Aorta (tissue), 5 donors: ENCODE measurements at regions not wholly inside any gene's neighbourhood (a gene's known extent, or its start where the extent isn't known, plus 50 kb on each side); places are given as distances from the start of the nearest gene placed in this dataset.

Experiments used
- ATAC-seq: fragments of 200-7000 bp; cut with Tn5 transposase; one replicate; pipeline ENCODE4 v1.9.1; 2022; ENCODE audit warnings: moderate library complexity; ENCODE audit not compliant: low FRiP score
- DNase-seq, 2 donors: peaks; one replicate each; pipeline ENCODE4 v3.0.0-alpha.2; 2020
- H3K27ac ChIP-seq, 2 donors: one replicate each; pipeline ENCODE4 v1.5.1; 2013; ENCODE audit warnings: low read length in 2 of 2, mild to moderate bottlenecking in 2 of 2, moderate library complexity in 2 of 2, control low read depth in 1 of 2, inconsistent platforms in 1 of 2, low read depth in 1 of 2
- H3K27me3 ChIP-seq, 2 donors: one replicate each; pipeline ENCODE4 v1.6.1; 2013; ENCODE audit warnings: control low read depth in 1 of 2, low read length in 1 of 2, mild to moderate bottlenecking in 1 of 2, moderate library complexity in 1 of 2; ENCODE audit not compliant: insufficient read depth in 2 of 2, control insufficient read depth in 1 of 2
- H3K36me3 ChIP-seq, 2 donors: one replicate each; pipeline ENCODE4 v1.6.1; 2013; ENCODE audit warnings: control low read depth in 1 of 2, low read length in 1 of 2, mild to moderate bottlenecking in 1 of 2; ENCODE audit not compliant: insufficient read depth in 2 of 2, control insufficient read depth in 1 of 2
- H3K4me1 ChIP-seq, 2 donors: one replicate each; pipeline ENCODE4 v1.6.1; 2013; ENCODE audit warnings: low read length in 2 of 2, control low read depth in 1 of 2, mild to moderate bottlenecking in 1 of 2, moderate library complexity in 1 of 2; ENCODE audit not compliant: insufficient read depth in 2 of 2, control insufficient read depth in 1 of 2
- H3K4me3 ChIP-seq, 2 donors: one replicate each; pipeline ENCODE4 v1.5.1; 2013; ENCODE audit warnings: low read length in 2 of 2, control low read depth in 1 of 2, mild to moderate bottlenecking in 1 of 2
- H3K9me3 ChIP-seq: one replicate; pipeline ENCODE4 v1.6.1; 2013; ENCODE audit warnings: mild to moderate bottlenecking, low read length; ENCODE audit not compliant: control insufficient read depth
- WGBS, 2 donors: extraction: QIAGEN DNeasy Blood & Tissue Kit; methylation state at CpG; one replicate each; pipeline ENCODE4 v1.1.7; 2013; 5-methylcytosine and 5-hydroxymethylcytosine counted together
- intact Hi-C, 2 donors: fragments of 100-400 bp; cut with DNase I; formaldehyde crosslinking; loops; one replicate each; pipeline versions ENCODE4 v1.14.2 to v1.15.0; 2022
- donor health status: healthy with polysubstance abuse.
- donor health status: Bipolar disorder and iron deficiency.
- donor health status: DM: no; HTN: no; CAD: no.
- donor health status: DM: no; HTN: no; CAD: no.
- donor health status: DM: yes; HTN: yes; CAD: no.

GRCh38 chr15:91526424-91526823 lies 327.1 kb upstream of the SLCO3A1 start:
- H3K4me3 ChIP-seq, result no peak overlapping the region
- DNase-seq, result no peak
- H3K36me3 ChIP-seq, result no peaks in the 10 kb centered on the region
- no peak for ATAC-seq
- H3K27me3 ChIP-seq, result peaks cover 0 to 4% of the 10 kb centered on the region in 2 donors
- WGBS, 2 donors, result 82 to 87% methylated on average over 2 of the region's 2 CpGs
- H3K9me3 ChIP-seq, result no peaks in the 10 kb centered on the region
- intact Hi-C loops, result no loop called here
- H3K4me1 ChIP-seq, result no peaks in the 10 kb centered on the region
- H3K27ac ChIP-seq, result no peak overlapping the region

GRCh38 chr15:91528801-91529200 lies 324.7 kb upstream of the SLCO3A1 start:
- Histone ChIP-seq H3K4me3 (no peak overlapping the region), H3K4me1 (no peaks in the 10 kb centered on the region), H3K36me3 (no peaks in the 10 kb centered on the region), H3K9me3 (no peaks in the 10 kb centered on the region), H3K27ac (no peak overlapping the region), H3K27me3 (peaks cover 0 to 4% of the 10 kb centered on the region in 2 donors)
- 43% methylated on average over 5 of the region's 5 CpGs for WGBS, 2 donors
- DNase-seq (no peak), ATAC-seq (no peak)
- intact Hi-C loops, result no loop called here

GRCh38 chr15:91529534-91529933 lies 324.0 kb upstream of the SLCO3A1 start:
- no peak for DNase-seq
- 92 to 94% methylated on average over 5 of the region's 5 CpGs for WGBS, 2 donors
- Histone ChIP-seq H3K27ac (no peak overlapping the region), H3K9me3 (no peaks in the 10 kb centered on the region), H3K4me3 (no peak overlapping the region), H3K27me3 (peaks cover 0 to 4% of the 10 kb centered on the region in 2 donors), H3K4me1 (no peaks in the 10 kb centered on the region), H3K36me3 (no peaks in the 10 kb centered on the region)
- intact Hi-C loops, result no loop called here
- no peak for ATAC-seq

DNA sequence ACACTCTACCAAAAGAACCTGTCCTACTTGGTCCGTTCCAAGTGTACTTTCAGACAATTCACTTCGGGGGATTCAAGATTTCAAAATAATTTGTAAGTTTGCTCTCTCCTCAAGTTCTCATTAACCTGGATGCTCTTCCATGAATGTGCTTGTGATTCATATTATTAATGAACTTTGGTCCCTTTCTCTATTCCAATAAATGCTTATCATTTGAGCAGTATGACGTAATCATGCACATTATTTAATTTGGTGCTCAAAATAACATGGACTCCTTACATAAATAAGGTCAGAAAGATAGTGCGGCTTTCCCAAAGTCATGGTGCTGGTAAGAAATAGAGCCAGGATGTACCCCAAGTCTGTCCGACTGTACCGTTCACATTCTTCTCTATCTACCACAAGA lies 323.2 kb upstream of the SLCO3A1 start:
- H3K27me3 ChIP-seq, result peaks cover 0 to 4% of the 10 kb centered on the region in 2 donors
- no peaks in the 10 kb centered on the region for H3K4me1 ChIP-seq
- H3K27ac ChIP-seq, result no peak overlapping the region
- intact Hi-C loops, result no loop called here
- no peak for ATAC-seq
- no peaks in the 10 kb centered on the region for H3K36me3 ChIP-seq
- no peak for DNase-seq
- no peak overlapping the region for H3K4me3 ChIP-seq
- no peaks in the 10 kb centered on the region for H3K9me3 ChIP-seq
- 81 to 90% methylated on average over 6 of the region's 6 CpGs for WGBS, 2 donors

DNA sequence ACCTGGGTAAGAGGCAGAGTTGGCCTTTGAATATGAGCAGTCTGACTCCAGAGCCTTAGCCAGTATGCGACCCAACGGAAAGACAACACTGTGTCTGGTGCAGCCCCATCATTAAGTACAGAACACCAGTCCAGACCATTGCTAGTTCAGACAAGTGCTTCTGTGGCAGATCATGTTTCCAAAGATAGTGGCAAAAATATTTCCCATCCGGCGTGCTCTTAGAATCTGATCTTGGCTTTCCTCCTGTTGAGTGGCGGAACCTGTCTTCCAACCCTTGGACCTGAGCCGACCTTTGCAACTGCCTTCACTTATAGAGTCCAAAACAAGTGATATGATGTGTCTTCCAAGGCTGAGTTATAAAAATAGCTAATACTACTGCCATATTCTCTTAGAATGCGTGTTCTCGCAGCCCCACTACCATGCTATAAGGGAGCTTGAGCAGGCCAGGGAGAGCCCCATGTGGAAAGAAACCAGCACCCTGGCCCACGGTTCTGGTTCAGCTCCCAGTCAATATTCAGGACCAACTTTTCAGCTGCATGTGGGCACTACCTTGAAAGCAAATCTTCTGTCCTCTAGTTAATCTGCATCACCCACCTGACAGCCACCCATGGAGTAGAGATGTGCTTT lies 322.4 kb upstream of the SLCO3A1 start:
- Histone ChIP-seq H3K4me1 (no peaks in the 10 kb centered on the region), H3K9me3 (no peaks in the 10 kb centered on the region), H3K27ac (no peak overlapping the region), H3K36me3 (no peaks in the 10 kb centered on the region), H3K4me3 (no peak overlapping the region), H3K27me3 (peaks cover 0 to 3% of the 10 kb centered on the region in 2 donors)
- 92% methylated on average over 9 of the region's 9 CpGs for WGBS, 2 donors
- intact Hi-C loops, result no loop called here
- DNase-seq (no peak), ATAC-seq (no peak)

DNA sequence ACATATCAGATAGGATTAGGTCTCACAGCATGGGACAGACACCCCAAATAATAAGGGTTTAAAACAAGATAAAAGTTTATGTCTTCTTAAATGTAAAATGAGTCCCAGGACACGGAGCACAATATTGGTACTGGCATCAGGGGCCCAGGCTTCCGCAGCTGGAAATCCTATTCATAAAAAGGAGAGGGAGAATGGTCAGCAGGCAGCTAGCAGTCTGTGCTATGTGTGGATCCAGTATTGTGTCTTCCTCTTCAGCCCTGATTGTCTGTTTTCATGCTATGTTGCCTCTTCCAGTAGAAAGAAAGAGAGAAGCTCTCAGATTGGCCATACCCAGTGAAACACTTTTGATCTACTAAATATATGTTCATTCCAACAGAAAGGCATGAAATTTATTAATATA lies 319.3 kb upstream of the SLCO3A1 start:
- intact Hi-C loops, result no loop called here
- Histone ChIP-seq H3K4me1 (no peaks in the 10 kb centered on the region), H3K4me3 (no peak overlapping the region), H3K36me3 (no peaks in the 10 kb centered on the region), H3K9me3 (no peaks in the 10 kb centered on the region), H3K27me3 (peaks cover 0 to 3% of the 10 kb centered on the region in 2 donors), H3K27ac (no peak overlapping the region)
- ATAC-seq (no peak), DNase-seq (no peak)
- WGBS, 2 donors, result 88 to 89% methylated on average over 2 of the region's 2 CpGs

- WGBS, 2 donors, result 87 to 92% methylated on average over 2 of the region's 2 CpGs
- Histone ChIP-seq H3K27ac (no peak overlapping the region), H3K9me3 (no peaks in the 10 kb centered on the region), H3K27me3 (peaks cover 0 to 3% of the 10 kb centered on the region in 2 donors), H3K36me3 (no peaks in the 10 kb centered on the region), H3K4me3 (no peak overlapping the region), H3K4me1 (no peaks in the 10 kb centered on the region)
- intact Hi-C loops, result no loop called here
- DNase-seq (no peak), ATAC-seq (no peak)
Observed at GRCh38 chr15:91534976-91535375, 318.5 kb upstream of the SLCO3A1 start.

DNA sequence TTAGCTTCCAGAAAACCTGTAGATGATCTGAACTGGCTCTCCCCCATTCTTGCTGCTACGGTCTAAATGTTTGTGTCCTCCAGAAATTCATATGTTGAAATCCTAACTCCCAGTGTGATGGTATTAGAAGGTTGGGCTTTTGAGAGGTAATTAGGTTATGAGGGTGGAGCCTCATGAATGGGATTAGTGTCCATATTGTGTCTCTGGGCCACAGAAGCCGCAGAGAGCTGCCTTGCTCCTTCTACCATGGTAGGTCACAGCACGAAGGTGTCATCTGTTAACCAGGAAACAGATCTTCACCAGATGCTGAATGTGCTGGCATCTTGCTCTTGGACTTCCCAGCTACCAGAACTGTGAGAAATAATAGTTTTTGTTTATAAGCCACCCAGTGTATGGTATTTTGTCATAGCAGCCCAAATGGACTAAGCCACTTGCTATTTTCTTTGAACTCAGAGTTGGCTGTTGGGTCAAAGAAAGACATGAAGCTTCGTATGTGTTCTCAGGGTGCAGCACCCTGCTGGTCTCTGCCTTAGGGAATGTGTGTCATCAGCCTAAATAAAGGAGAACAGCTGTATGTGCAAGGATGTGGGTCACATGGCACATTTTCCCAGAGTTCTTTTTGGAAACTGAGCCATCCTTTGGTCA lies 317.5 kb upstream of the SLCO3A1 start:
- ATAC-seq (no peak), DNase-seq (no peak)
- 89 to 90% methylated on average over 4 of the region's 4 CpGs for WGBS, 2 donors
- H3K36me3 ChIP-seq, result no peaks in the 10 kb centered on the region
- H3K9me3 ChIP-seq, result no peaks in the 10 kb centered on the region
- no peaks in the 10 kb centered on the region for H3K4me1 ChIP-seq
- H3K27me3 ChIP-seq, result peaks cover 0 to under 1% of the 10 kb centered on the region in 2 donors
- intact Hi-C loops, result no loop called here
- H3K27ac ChIP-seq, result no peak overlapping the region
- H3K4me3 ChIP-seq, result no peak overlapping the region

GRCh38 chr15:91537856-91538255 lies 315.7 kb upstream of the SLCO3A1 start:
- ATAC-seq (no peak), DNase-seq (no peak)
- no peak overlapping the region for H3K27ac ChIP-seq
- intact Hi-C loops, result no loop called here
- H3K4me3 ChIP-seq, result no peak overlapping the region
- no peaks in the 10 kb centered on the region for H3K9me3 ChIP-seq
- H3K27me3 ChIP-seq, result no peaks in the 10 kb centered on the region
- WGBS, 2 donors, result 68 to 87% methylated on average over 5 of the region's 5 CpGs
- H3K4me1 ChIP-seq, result no peaks in the 10 kb centered on the region
- H3K36me3 ChIP-seq, result no peaks in the 10 kb centered on the region
